Sigmoid colon (tissue), 4 donors: ENCODE measurements at regions not wholly inside any gene's neighbourhood (a gene's known extent, or its start where the extent isn't known, plus 50 kb on each side); places are given as distances from the start of the nearest gene placed in this dataset.

Experiments used
- CTCF ChIP-seq, 4 experiments: fragments of 450-650 bp in 3 of 4; fragments of 200-600 bp in 1 of 4; IDR thresholded peaks; one replicate each; pipeline ENCODE4 v1.5.1; 2016 to 2019; ENCODE audit warnings: antibody characterized with exemption in 4 of 4, mild to moderate bottlenecking in 3 of 4, moderate library complexity in 2 of 4
- EP300 ChIP-seq, 4 donors: sonication (generic); formaldehyde crosslinking; IDR thresholded peaks; one replicate each; pipeline ENCODE4 v1.6.1; 2017; ENCODE audit warnings: antibody characterized with exemption in 4 of 4
- POLR2A ChIP-seq, 2 donors: fragments of 450-650 bp; IDR thresholded peaks; one replicate each; pipeline ENCODE4 v1.6.1; 2016; ENCODE audit warnings: antibody characterized with exemption in 2 of 2, mild to moderate bottlenecking in 2 of 2, moderate library complexity in 2 of 2
- POLR2AphosphoS5 ChIP-seq, 4 donors: sonication (generic); formaldehyde crosslinking; IDR thresholded peaks; one replicate each; pipeline ENCODE4 v1.6.1; 2017; ENCODE audit warnings: antibody characterized with exemption in 4 of 4

GRCh38 chr14:30484976-30485375 lies 74.0 kb upstream of the G2E3 start:
- TF ChIP-seq CTCF (IDR thresholded peaks at IDR 0.05) (no peak), POLR2AphosphoS5 (IDR thresholded peaks at IDR 0.05) (no peak), POLR2A (IDR thresholded peaks at IDR 0.05) (no peak), EP300 (IDR thresholded peaks at IDR 0.05) (no peak)
